Coronary artery (tissue), 2 donors: ENCODE measurements at regions not wholly inside any gene's neighbourhood (a gene's known extent, or its start where the extent isn't known, plus 50 kb on each side); places are given as distances from the start of the nearest gene placed in this dataset.
A peak's percentile ranks its signal among the peaks of the same experiment; 100 is the strongest.

Source experiments
- DNase-seq: peaks from one replicate; pipeline ENCODE4 v3.0.0-alpha.2; 2017; ENCODE audit warnings: low spot score
- H3K27ac ChIP-seq, 2 donors: fragments of 200-600 bp; sonication (generic); one replicate each; pipeline ENCODE4 v1.5.1; 2016 to 2019
- H3K4me3 ChIP-seq: fragments of 200-600 bp; sonication (generic); 2 replicates; pipeline ENCODE4 v1.5.1; 2016; ENCODE audit warnings: mild to moderate bottlenecking, moderate library complexity
- TF ChIP-seq, protein P1 (sequence below): fragments of 200-600 bp; sonication (generic); IDR thresholded peaks from one replicate; pipeline ENCODE4 v1.5.1; 2019; ENCODE audit warnings: antibody characterized with exemption

DNA sequence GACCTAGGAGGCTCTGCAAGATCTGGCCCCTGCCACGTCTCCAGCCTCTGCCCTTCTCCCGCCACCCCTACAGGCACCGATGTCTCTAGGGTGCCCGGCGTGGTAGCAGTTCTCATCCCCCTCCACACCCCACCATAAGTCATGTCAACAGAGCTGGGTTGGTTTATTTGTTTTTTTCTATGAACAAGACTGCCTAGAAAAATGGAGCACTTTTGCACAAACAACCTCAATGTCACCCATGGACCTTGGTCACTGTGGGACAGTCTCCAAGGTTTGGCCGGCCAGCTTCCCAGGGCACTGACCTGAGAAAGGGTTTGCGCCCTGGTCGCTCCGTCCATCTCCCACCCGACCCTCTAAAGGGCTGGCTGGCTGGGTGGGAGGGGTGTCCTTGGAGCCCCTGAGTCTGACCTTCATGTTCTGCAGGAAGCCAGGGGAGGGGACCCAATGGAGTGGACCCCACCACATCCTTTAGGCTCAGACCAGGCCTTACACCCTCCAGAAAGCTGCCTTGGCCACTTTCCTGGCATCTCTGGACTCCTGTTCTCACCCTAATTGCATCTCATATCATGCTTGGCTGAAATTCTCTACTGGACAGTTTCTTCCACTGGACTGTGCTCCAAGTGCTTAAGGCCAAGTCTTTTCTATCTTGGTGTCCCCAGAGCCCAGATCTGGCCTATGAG lies 104.8 kb upstream of the PTPN1 start:
- DNase-seq, result no peak
- H3K27ac ChIP-seq, result peak overlapping the region; percentile 72 to 98
- TF ChIP-seq, protein P1, sequence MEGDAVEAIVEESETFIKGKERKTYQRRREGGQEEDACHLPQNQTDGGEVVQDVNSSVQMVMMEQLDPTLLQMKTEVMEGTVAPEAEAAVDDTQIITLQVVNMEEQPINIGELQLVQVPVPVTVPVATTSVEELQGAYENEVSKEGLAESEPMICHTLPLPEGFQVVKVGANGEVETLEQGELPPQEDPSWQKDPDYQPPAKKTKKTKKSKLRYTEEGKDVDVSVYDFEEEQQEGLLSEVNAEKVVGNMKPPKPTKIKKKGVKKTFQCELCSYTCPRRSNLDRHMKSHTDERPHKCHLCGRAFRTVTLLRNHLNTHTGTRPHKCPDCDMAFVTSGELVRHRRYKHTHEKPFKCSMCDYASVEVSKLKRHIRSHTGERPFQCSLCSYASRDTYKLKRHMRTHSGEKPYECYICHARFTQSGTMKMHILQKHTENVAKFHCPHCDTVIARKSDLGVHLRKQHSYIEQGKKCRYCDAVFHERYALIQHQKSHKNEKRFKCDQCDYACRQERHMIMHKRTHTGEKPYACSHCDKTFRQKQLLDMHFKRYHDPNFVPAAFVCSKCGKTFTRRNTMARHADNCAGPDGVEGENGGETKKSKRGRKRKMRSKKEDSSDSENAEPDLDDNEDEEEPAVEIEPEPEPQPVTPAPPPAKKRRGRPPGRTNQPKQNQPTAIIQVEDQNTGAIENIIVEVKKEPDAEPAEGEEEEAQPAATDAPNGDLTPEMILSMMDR, result no peak
- H3K4me3 ChIP-seq, result no peak overlapping the region

DNA sequence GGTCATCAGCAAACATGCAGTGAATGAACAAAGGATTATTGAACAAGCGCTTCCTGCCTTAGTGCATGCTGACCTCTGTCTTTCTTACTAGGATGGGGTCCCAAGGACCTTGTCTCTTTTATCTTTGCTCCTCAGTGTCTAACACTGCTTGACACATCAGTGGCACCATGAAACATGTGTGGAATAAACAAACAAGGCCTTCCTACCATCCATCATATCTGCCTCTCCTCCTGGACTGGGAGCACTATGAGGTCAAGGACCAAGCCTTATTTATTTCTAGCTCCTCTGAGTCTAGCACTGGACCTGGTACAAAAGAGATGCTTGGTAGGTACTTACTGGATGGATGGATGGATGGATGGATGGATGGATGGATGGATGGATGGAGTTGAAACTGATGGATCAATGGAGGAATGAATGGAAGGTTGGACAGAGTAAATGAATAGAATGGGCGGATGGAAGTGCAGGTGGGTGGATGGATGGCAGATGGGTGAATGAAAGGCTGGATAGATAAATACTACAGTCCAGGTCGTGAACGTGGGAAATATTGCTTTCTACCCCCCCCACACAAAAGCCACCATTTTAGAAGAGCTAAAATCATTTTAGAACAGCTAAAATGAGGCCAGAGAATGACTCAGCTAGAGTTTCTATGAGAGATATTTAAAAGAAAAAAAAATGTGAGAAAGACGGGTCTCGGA lies 104.1 kb upstream of the PTPN1 start:
- Histone ChIP-seq H3K4me3 (no peak overlapping the region), H3K27ac (peak overlapping the region; percentile 72 to 98)
- TF ChIP-seq, protein P1, result no peak
- no peak for DNase-seq

DNA sequence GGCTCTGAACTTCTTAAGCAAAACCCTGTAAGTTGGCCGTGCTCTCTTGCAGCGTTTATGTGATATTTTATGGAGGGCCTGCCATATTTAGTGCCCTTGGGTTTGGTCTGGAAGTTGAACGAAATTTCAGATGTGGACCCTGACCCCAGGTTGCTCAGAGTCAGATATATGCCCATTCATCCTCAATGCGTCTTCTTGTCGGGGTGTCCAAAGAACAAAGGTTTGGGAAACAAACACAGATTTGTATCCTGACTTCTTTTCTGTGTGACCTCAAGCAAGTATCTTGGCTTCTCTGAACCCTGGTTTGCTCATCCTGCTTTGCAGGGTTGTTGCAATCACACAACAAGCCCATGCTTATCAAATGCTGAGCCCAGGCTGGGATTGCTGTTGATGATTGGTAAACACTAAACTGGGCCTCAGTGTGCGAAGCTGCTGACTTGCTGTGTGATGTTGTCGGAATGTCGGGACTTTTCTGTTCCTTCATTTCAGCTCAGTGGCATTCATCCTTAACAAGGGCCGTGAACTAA lies 103.5 kb upstream of the PTPN1 start:
- Histone ChIP-seq H3K27ac (peak overlapping the region; percentile 72 to 98), H3K4me3 (no peak overlapping the region)
- TF ChIP-seq, protein P1, result no peak
- DNase-seq, result no peak

DNA sequence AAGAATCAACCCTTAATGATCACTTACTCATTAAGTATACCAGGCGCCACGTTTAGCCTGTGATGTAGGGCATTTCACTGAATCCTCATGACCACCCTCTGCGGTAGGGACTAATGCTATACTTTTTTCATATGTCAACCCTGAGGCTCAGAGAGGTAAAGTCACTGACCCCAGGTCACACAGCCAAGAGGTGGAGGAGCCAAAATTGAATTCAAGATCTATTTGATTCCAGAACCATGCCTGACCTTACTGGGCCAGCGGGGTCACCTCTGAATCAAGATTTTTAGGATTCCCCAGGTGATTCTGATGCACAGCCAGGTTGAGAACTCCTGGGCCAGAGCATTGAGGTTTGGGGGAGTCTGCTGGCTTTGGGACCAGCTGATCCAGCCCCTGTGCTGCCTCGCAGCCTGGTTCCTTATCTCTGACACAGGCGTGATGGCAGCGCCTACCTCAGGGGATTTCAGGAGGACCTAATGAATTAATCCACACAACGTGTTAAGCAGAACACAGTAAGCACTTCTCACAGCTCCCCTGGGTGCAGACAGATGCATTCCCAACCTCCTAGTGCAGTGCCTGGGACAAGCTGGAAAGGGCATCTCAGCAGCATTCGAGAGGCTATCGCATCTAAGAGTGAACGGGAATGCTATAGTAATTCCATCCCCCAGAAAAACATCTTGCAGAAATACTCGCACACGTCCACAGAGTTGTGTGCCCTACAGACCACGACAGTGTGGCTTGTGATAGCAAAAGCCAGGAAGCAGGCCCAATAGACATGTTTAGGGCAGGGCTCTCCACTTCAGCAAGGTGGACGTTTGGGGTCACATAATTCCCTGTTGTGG lies 101.4 kb upstream of the PTPN1 start:
- Histone ChIP-seq H3K4me3 (no peak overlapping the region), H3K27ac (peak overlapping the region; percentile 48 to 92)
- TF ChIP-seq, protein P1, result no peak
- DNase-seq, result no peak

DNA sequence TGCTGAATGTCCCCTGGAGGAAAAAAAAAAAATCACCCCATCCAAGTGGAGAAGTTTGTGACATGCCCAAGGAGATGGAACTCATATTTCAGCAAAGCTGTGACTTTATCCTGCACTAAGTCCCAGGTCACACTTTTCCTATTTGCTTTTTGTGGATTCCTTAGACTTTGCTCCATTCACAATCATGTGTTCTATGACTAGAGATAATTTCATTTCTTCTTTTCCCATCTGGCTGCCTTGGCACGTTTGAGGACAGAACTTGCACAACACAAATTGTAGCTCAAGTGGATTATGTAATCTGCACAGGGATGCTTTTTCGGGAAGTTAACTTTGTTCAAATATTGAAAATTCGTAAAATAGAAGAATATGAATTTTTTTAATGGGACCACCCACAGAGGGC lies 100.7 kb upstream of the PTPN1 start:
- H3K27ac ChIP-seq, result peak overlapping the region; percentile 48 to 92

DNA sequence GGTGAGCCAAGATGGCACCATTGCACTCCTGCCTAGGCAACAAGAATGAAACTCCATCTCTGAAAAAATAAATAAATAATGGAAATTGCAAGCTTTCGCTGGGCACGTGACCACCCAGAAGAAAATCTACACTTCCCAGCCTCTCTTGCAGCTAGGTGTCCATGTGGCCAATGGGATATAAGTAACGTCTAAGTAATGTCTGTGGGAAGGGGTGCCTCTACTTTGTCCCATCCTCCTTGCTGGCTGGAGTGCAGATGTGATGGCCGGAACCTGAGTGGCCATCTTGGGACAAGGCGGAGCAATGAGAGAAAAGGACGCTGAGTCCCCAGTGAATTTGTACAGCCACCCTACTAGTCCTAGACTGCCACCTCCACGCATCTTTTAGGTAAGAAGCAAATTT lies 99.8 kb upstream of the PTPN1 start:
- no peak overlapping the region for H3K4me3 ChIP-seq
- no peak for DNase-seq
- peak overlapping the region in 1 of 2 donors; percentile 92 for H3K27ac ChIP-seq

More for the DNA sequence above, 100.7 kb upstream of the PTPN1 start:
- H3K4me3 ChIP-seq, result no peak overlapping the region
- no peak for DNase-seq
- TF ChIP-seq, protein P1, result no peak

More for the DNA sequence above, 99.8 kb upstream of the PTPN1 start:
- TF ChIP-seq, protein P1, result no peak
